ENCODE measurements at regions not wholly inside any gene's neighbourhood (a gene's known extent, or its start where the extent isn't known, plus 50 kb on each side); places are given as distances from the start of the nearest gene placed in this dataset.

GRCh38 chr7:15889507-15889906 is 203.0 kb upstream of the MEOX2 start:
- DNase-seq (ENCODE audit: low read depth) = no peak

GRCh38 chr7:15888090-15888489 is 201.6 kb upstream of the MEOX2 start:
- H3K4me3 ChIP-seq (ENCODE audit: low read depth, low read length) = no peak overlapping the region
- TF ChIP-seq, protein P1, sequence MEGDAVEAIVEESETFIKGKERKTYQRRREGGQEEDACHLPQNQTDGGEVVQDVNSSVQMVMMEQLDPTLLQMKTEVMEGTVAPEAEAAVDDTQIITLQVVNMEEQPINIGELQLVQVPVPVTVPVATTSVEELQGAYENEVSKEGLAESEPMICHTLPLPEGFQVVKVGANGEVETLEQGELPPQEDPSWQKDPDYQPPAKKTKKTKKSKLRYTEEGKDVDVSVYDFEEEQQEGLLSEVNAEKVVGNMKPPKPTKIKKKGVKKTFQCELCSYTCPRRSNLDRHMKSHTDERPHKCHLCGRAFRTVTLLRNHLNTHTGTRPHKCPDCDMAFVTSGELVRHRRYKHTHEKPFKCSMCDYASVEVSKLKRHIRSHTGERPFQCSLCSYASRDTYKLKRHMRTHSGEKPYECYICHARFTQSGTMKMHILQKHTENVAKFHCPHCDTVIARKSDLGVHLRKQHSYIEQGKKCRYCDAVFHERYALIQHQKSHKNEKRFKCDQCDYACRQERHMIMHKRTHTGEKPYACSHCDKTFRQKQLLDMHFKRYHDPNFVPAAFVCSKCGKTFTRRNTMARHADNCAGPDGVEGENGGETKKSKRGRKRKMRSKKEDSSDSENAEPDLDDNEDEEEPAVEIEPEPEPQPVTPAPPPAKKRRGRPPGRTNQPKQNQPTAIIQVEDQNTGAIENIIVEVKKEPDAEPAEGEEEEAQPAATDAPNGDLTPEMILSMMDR (IDR thresholded peaks at IDR 0.05; ENCODE audit: control insufficient read depth, extremely low read depth, insufficient read depth) = no peak
- no peak for DNase-seq (ENCODE audit: low read depth)

More at GRCh38 chr7:15889507-15889906, 203.0 kb upstream of the MEOX2 start:
- TF ChIP-seq, protein P1 (IDR thresholded peaks at IDR 0.05; ENCODE audit: control insufficient read depth, extremely low read depth, insufficient read depth) = peak; percentile 52
- H3K4me3 ChIP-seq (ENCODE audit: low read depth, low read length) = no peak overlapping the region

- DNase-seq (ENCODE audit: low read depth) = no peak
- TF ChIP-seq, protein P1 (IDR thresholded peaks at IDR 0.05; ENCODE audit: control insufficient read depth, extremely low read depth, insufficient read depth) = no peak
- no peak overlapping the region for H3K4me3 ChIP-seq (ENCODE audit: low read depth, low read length)
Measured at GRCh38 chr7:15886626-15887025, 200.1 kb upstream of the MEOX2 start.

GRCh38 chr7:15885678-15886077 is 199.2 kb upstream of the MEOX2 start:
- no peak for DNase-seq (ENCODE audit: low read depth)
- TF ChIP-seq, protein P1 (IDR thresholded peaks at IDR 0.05; ENCODE audit: control insufficient read depth, extremely low read depth, insufficient read depth) = no peak
- no peak overlapping the region for H3K4me3 ChIP-seq (ENCODE audit: low read depth, low read length)

GRCh38 chr7:15874774-15875173 is 188.3 kb upstream of the MEOX2 start:
- TF ChIP-seq, protein P1 (IDR thresholded peaks at IDR 0.05; ENCODE audit: control insufficient read depth, extremely low read depth, insufficient read depth) = no peak
- no peak for DNase-seq (ENCODE audit: low read depth)
- no peak overlapping the region for H3K4me3 ChIP-seq (ENCODE audit: low read depth, low read length)

DNA sequence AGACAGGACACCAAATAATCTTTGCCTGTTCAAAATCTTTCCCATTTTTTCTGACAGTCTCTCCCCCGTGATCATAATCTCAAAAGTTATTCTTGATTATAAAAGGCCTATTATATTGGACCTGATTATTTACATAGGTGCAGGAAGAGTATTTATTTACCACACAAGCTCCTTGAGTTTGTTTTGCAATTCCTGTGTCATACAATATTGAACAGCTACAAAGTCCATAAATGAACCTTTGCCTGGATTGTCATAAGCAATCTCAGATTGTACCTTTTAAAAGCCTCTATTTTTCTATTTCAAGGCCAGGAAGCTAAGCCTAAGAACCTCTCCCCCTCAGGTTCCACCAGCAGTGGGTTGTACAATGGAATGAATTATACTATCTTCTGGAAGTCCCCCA is 183.9 kb upstream of the MEOX2 start:
- H3K4me3 ChIP-seq (ENCODE audit: low read depth, low read length) = no peak overlapping the region
- TF ChIP-seq, protein P1 (IDR thresholded peaks at IDR 0.05; ENCODE audit: control insufficient read depth, extremely low read depth, insufficient read depth) = no peak
- peak; percentile 69 for DNase-seq (ENCODE audit: low read depth)

- DNase-seq (ENCODE audit: low read depth) = no peak
- TF ChIP-seq, protein P1 (IDR thresholded peaks at IDR 0.05; ENCODE audit: control insufficient read depth, extremely low read depth, insufficient read depth) = no peak
- H3K4me3 ChIP-seq (ENCODE audit: low read depth, low read length) = no peak overlapping the region
Measured at GRCh38 chr7:15867441-15867840, 181.0 kb upstream of the MEOX2 start.

Data from LNCaP clone FGC (cell line).